GM23338 (cell line): ENCODE measurements at regions not wholly inside any gene's neighbourhood (a gene's known extent, or its start where the extent isn't known, plus 50 kb on each side); places are given as distances from the start of the nearest gene placed in this dataset.

Experiments used
- ATAC-seq: fragments of 200-7000 bp; cut with Tn5 transposase; 3 replicates; pipeline ENCODE4 v1.9.1; 2020
- DNase-seq: peaks from one replicate; pipeline ENCODE4 v3.0.0-alpha.2; 2015; ENCODE audit warnings: low spot score
- H2AFZ ChIP-seq: fragments of 200-600 bp; sonication (generic); 2 replicates; pipeline ENCODE4 v1.8.0; 2016; ENCODE audit warnings: antibody characterized with exemption, mild to moderate bottlenecking, moderate library complexity
- H3F3A ChIP-seq: fragments of 200-600 bp; sonication (generic); replicated peaks from 2 replicates; pipeline ENCODE4 v1.8.0; 2017; ENCODE audit warnings: antibody characterized with exemption, mixed run types, low read depth
- H3K27ac ChIP-seq: fragments of 200-600 bp; sonication (generic); 2 replicates; pipeline ENCODE4 v1.6.1; 2016; ENCODE audit warnings: low read depth
- H3K27me3 ChIP-seq: fragments of 200-600 bp; sonication (generic); 2 replicates; pipeline ENCODE4 v1.8.0; 2016; ENCODE audit warnings: mild to moderate bottlenecking, mixed run types, moderate library complexity; ENCODE audit not compliant: insufficient read depth
- H3K36me3 ChIP-seq: fragments of 200-600 bp; sonication (generic); 2 replicates; pipeline ENCODE4 v1.8.0; 2016; ENCODE audit warnings: mild to moderate bottlenecking; ENCODE audit not compliant: insufficient read depth
- H3K4me1 ChIP-seq: fragments of 200-600 bp; sonication (generic); 2 replicates; pipeline ENCODE4 v1.8.0; 2016; ENCODE audit warnings: mild to moderate bottlenecking, moderate library complexity; ENCODE audit not compliant: insufficient read depth
- H3K4me2 ChIP-seq: fragments of 200-600 bp; sonication (generic); 2 replicates; pipeline ENCODE4 v1.7.1; 2017; ENCODE audit warnings: mixed run types
- H3K4me3 ChIP-seq: fragments of 200-600 bp; sonication (generic); 2 replicates; pipeline ENCODE4 v1.6.1; 2016; ENCODE audit warnings: mixed run types
- H3K79me2 ChIP-seq: fragments of 200-600 bp; sonication (generic); replicated peaks from 2 replicates; pipeline ENCODE4 v1.8.0; 2017; ENCODE audit warnings: mild to moderate bottlenecking; ENCODE audit not compliant: insufficient read depth
- H3K9me2 ChIP-seq: fragments of 200-600 bp; sonication (generic); 2 replicates; pipeline ENCODE4 v1.8.0; 2017; ENCODE audit not compliant: insufficient read depth
- H4K20me1 ChIP-seq: fragments of 200-600 bp; sonication (generic); replicated peaks from 2 replicates; pipeline ENCODE4 v1.8.0; 2017; ENCODE audit warnings: mild to moderate bottlenecking; ENCODE audit not compliant: insufficient read depth
- H3K27ac Mint-ChIP-seq: 2 replicates; pipeline ENCODE4 v1.8.0; 2020; ENCODE audit warnings: inconsistent platforms, mild to moderate bottlenecking, moderate library complexity, mixed read lengths
- H3K27me3 Mint-ChIP-seq: 3 replicates; pipeline ENCODE4 v1.8.0; 2022; ENCODE audit warnings: low read depth, mild to moderate bottlenecking, moderate library complexity, mixed read lengths, inconsistent platforms; ENCODE audit not compliant: insufficient read depth, poor library complexity
- H3K36me3 Mint-ChIP-seq: 3 replicates; pipeline ENCODE4 v1.8.0; 2021; ENCODE audit warnings: low read depth, mild to moderate bottlenecking, inconsistent platforms, moderate library complexity, mixed read lengths
- H3K4me1 Mint-ChIP-seq: 3 replicates; pipeline ENCODE4 v1.8.0; 2020; ENCODE audit warnings: mild to moderate bottlenecking, inconsistent platforms, mixed read lengths
- H3K4me3 Mint-ChIP-seq: 3 replicates; pipeline ENCODE4 v1.8.0; 2021; ENCODE audit warnings: moderate library complexity, mild to moderate bottlenecking, inconsistent platforms, mixed read lengths
- H3K9me3 Mint-ChIP-seq: 3 replicates; pipeline ENCODE4 v1.8.0; 2020; ENCODE audit warnings: moderate library complexity, mild to moderate bottlenecking, inconsistent platforms, mixed read lengths
- CREB1 ChIP-seq: fragments of 250-450 bp; sonication (Bioruptor Pico); IDR thresholded peaks from 2 replicates; pipeline ENCODE4 v1.5.0; 2020; ENCODE audit warnings: low read depth, mild to moderate bottlenecking, moderate library complexity
- EZH2phosphoT487 ChIP-seq: fragments of 200-600 bp; sonication (generic); IDR thresholded peaks from one replicate; pipeline ENCODE4 v1.8.1; 2018; ENCODE audit warnings: antibody characterized with exemption; ENCODE audit not compliant: unreplicated experiment
- POLR2AphosphoS5 ChIP-seq: IDR thresholded peaks from 2 replicates; pipeline ENCODE4 v1.6.1; 2016; ENCODE audit warnings: antibody characterized with exemption, low read depth
- REST ChIP-seq: IDR thresholded peaks from one replicate; pipeline ENCODE4 v1.6.1; 2018; ENCODE audit warnings: antibody characterized with exemption; ENCODE audit not compliant: unreplicated experiment
- STAT1 ChIP-seq: IDR thresholded peaks from one replicate; pipeline ENCODE4 v1.6.1; 2016; ENCODE audit warnings: antibody characterized with exemption; ENCODE audit not compliant: unreplicated experiment
- ZNF114 ChIP-seq: fragments of 250-450 bp; sonication (Bioruptor Pico); IDR thresholded peaks from 2 replicates; pipeline ENCODE4 v1.5.0; 2020; ENCODE audit warnings: mild to moderate bottlenecking, moderate library complexity
- ZNF331 ChIP-seq: fragments of 250-450 bp; sonication (Bioruptor Pico); IDR thresholded peaks from 2 replicates; pipeline ENCODE4 v1.5.0; 2020; ENCODE audit warnings: low read depth, mild to moderate bottlenecking, moderate library complexity
- ZNF462 ChIP-seq: fragments of 250-450 bp; sonication (Bioruptor Pico); IDR thresholded peaks from 2 replicates; pipeline ENCODE4 v1.5.0; 2020; ENCODE audit warnings: mild to moderate bottlenecking, moderate library complexity

- H3K27me3 Mint-ChIP-seq: peaks cover 1% of the 10 kb centered on the region
- Histone ChIP-seq H4K20me1 (no peaks in the 10 kb centered on the region), H3K27me3 (no peaks in the 10 kb centered on the region), H3K9me2 (no peaks in the 10 kb centered on the region), H3K79me2 (no peaks in the 10 kb centered on the region), H3K4me3 (no peak overlapping the region), H3K4me1 (peaks cover 4% of the 10 kb centered on the region; the same call in 1 of the 2 replicates), H3F3A (no peaks in the 10 kb centered on the region), H3K36me3 (no peaks in the 10 kb centered on the region), H2AFZ (no peak overlapping the region), H3K27ac (no peak overlapping the region), H3K4me2 (no peak overlapping the region)
- ATAC-seq: no peak
- H3K4me1 Mint-ChIP-seq: peaks cover 10% of the 10 kb centered on the region; the same call in 2 of the 3 replicates
- no peak for TF ChIP-seq ZNF114 (CRISPR knock-in tag)
- no peak for DNase-seq
- no peaks in the 10 kb centered on the region for H3K36me3 Mint-ChIP-seq
- H3K27ac Mint-ChIP-seq: no peak overlapping the region
- no peak overlapping the region for H3K4me3 Mint-ChIP-seq
- no peaks in the 10 kb centered on the region; the same call in 2 of the 3 replicates for H3K9me3 Mint-ChIP-seq
These were observed 769.9 kb upstream of the ROBO1 start for GRCh38 chr3:80537680-80538079.

GRCh38 chr3:80535286-80535685, 767.5 kb upstream of the ROBO1 start:
- H3K4me1 Mint-ChIP-seq: peaks cover 5% of the 10 kb centered on the region; the same call in 1 of the 3 replicates
- H4K20me1 ChIP-seq: no peaks in the 10 kb centered on the region
- no peak overlapping the region for H3K27ac Mint-ChIP-seq
- no peaks in the 10 kb centered on the region; the same call in 2 of the 3 replicates for H3K9me3 Mint-ChIP-seq
- no peaks in the 10 kb centered on the region for H3K79me2 ChIP-seq
- no peak for ATAC-seq
- H2AFZ ChIP-seq: no peak overlapping the region
- no peaks in the 10 kb centered on the region for H3F3A ChIP-seq
- no peaks in the 10 kb centered on the region for H3K9me2 ChIP-seq
- DNase-seq: no peak
- peaks cover 1% of the 10 kb centered on the region for H3K27me3 Mint-ChIP-seq
- H3K27ac ChIP-seq: no peak overlapping the region
- H3K36me3 ChIP-seq: no peaks in the 10 kb centered on the region
- no peak overlapping the region for H3K4me3 ChIP-seq
- no peaks in the 10 kb centered on the region for H3K36me3 Mint-ChIP-seq
- no peaks in the 10 kb centered on the region for H3K27me3 ChIP-seq
- no peak overlapping the region for H3K4me3 Mint-ChIP-seq
- TF ChIP-seq EZH2phosphoT487: no peak
- H3K4me1 ChIP-seq: peaks cover 4% of the 10 kb centered on the region; the same call in 1 of the 2 replicates
- H3K4me2 ChIP-seq: no peak overlapping the region

GRCh38 chr3:80533553-80533952, 765.8 kb upstream of the ROBO1 start:
- ATAC-seq (no peak), DNase-seq (no peak)
- H3K27me3 ChIP-seq: no peaks in the 10 kb centered on the region
- no peak overlapping the region for H2AFZ ChIP-seq
- Mint-ChIP-seq H3K9me3 (peaks cover under 1% of the 10 kb centered on the region; the same call in 2 of the 3 replicates), H3K4me3 (no peak overlapping the region), H3K27ac (no peak overlapping the region), H3K27me3 (peaks cover 1% of the 10 kb centered on the region), H3K4me1 (no peaks in the 10 kb centered on the region), H3K36me3 (no peaks in the 10 kb centered on the region)
- no peaks in the 10 kb centered on the region for H3F3A ChIP-seq
- H3K4me2 ChIP-seq: no peak overlapping the region
- H3K9me2 ChIP-seq: no peaks in the 10 kb centered on the region
- no peak overlapping the region for H3K27ac ChIP-seq
- no peaks in the 10 kb centered on the region for H3K79me2 ChIP-seq
- H3K4me3 ChIP-seq: no peak overlapping the region
- no peaks in the 10 kb centered on the region for H3K36me3 ChIP-seq
- no peaks in the 10 kb centered on the region for H3K4me1 ChIP-seq
- no peaks in the 10 kb centered on the region for H4K20me1 ChIP-seq
- TF ChIP-seq ZNF462 (CRISPR knock-in tag) (no peak), CREB1 (CRISPR knock-in tag) (no peak), ZNF114 (CRISPR knock-in tag) (no peak), REST (no peak), STAT1 (no peak), POLR2AphosphoS5 (no peak), EZH2phosphoT487 (no peak), ZNF331 (CRISPR knock-in tag) (no peak)
